ENCODE measurements at regions not wholly inside any gene's neighbourhood (a gene's known extent, or its start where the extent isn't known, plus 50 kb on each side); places are given as distances from the start of the nearest gene placed in this dataset.

GRCh38 chr5:155278532-155278931, 265.0 kb downstream of the KIF4B start:
- no peak for FAIRE-seq
- no peak for DNase-seq (ENCODE audit: low spot score in 2 of 2)

DNA sequence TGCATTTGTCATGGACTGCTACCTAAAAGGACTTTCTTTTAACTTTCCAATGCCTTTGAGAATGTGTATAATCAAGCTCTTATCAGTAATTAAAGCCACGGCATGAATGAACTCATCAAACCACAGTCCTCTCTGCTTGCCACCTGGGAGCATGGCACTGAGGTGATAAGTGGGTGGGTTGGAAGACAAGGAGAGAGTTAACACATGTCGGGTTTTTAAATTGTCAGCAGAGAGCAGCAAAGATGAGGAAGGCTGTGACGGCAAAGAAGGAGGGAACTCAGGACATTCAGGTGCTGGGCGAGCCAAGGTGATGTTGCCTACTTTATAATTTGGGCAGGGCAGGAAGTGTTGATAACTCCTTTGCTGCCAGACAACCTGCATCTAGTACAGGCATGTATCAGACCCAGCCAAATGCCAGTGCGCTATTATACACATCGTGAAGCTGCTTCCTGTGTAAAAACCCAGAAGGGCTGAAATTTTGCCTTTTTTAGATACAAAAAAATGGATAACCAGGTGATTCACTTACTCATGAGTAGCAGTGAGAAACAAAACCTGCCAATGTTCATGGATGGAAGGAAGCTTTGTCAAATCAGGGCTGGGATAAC, 269.1 kb downstream of the KIF4B start:
- no peak for DNase-seq (ENCODE audit: low spot score in 2 of 2)
- FAIRE-seq: no peak

DNA sequence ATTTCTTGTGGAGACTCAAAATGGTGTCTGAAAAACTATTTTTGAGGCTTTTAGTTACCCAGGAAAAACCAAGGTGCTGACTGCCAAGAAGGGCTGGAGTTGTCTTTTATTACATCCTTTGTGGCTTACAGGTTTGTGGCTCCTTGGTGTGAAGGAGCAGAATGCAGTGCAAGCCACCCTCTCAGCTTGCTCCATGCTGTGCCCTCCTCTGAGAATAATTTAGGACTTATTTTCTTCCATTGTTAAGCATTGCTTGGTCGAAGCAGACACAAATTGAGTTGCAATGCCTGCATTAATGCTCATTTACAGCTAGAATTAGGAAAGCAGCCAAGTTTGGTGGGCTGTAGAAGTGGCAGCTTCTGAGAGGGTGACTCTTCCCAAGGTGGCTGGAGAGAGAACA, 272.2 kb downstream of the KIF4B start:
- FAIRE-seq (no peak), DNase-seq (ENCODE audit: low spot score in 2 of 2) (no peak)

DNA sequence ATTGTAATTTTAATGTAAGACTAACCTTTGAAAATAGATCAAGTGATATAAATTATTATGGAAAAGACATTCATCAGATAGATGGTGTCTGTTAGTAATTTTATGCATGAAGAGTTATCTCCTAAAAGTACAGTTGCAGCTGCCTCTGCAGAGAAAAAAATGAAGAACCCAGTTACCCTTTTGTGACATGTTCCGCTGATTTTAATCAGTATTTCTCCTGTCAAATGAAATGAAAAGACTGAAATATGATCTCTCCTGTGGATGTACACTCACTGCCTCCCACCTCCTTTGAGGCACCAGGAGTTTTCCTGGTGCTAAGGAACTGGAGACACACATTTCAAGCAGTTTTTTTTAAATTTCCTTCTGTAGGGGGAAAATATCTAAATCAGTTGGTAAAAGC, 277.4 kb downstream of the KIF4B start:
- FAIRE-seq (no peak), DNase-seq (ENCODE audit: low spot score in 2 of 2) (no peak)

DNA sequence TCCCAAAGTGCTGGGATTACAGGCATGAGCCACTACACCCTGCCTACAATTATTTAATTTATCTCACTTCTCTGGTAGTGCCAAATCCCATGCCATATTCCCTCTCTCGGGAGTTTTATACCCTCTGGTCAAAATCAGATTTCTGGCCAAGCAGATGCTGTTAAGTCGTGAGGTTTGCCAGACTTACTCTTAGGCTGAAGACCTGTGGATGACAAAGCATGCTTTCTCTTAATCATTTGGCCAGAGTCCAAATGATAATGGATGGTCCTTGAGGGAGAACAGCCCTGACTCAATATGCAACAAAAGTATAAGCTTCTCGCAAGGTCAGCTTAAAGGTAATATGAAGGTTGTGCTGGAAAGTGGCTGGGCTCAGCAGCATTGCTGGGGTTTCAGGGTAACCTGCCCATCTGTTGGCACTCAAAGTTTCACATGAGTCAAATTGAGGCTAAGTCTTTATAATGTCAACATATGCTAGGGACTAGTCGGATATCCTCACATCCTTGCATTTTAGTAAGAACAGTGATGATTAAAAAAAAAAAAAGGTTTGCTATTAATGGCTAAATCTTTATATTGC, 280.1 kb downstream of the KIF4B start:
- DNase-seq (ENCODE audit: low spot score in 2 of 2): no peak
- no peak for FAIRE-seq

DNA sequence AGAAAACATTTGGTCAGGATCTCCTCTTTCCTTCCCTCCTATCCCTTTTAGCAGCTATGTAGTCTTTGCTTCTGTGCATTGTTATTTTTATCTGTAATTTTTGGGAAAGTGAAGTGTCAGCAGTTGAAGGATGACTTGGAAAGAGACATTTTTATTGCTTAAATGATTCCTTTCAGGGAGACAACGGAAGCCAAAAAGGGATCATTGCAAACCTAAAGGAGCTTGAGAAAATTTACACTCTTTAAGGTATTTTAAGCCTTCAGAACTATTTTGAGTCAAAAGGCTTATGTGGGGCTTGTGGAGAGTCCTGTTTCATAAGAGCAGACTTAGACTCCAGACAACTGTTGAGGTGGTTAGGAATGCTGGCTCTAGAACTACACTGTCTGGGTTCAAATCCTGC, 281.6 kb downstream of the KIF4B start:
- no peak for FAIRE-seq
- DNase-seq (ENCODE audit: low spot score in 2 of 2): peak in 1 of 2 donors; percentile 22

- FAIRE-seq (no peak), DNase-seq (ENCODE audit: low spot score in 2 of 2) (no peak)
Observed at GRCh38 chr5:155299386-155300005, 285.9 kb downstream of the KIF4B start.

DNA sequence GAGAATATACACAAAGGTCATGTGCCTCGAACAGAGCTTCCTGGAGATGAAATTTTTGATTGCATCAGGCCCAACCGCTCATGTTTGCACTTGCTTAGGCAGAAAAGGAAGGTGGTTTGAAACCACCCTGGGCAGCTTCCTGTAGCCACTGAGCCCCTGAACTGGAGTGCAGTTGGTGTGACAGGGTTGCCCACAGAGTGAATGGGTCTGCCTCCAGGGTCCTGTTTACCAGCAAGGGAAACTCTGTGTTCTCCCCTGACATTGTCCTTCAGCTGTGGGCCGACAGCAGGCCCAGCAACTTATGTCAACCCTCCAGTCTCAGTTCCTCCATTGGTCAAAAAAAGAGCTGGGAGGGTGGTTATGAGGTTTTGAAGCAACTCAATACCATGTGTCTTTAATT, 289.6 kb downstream of the KIF4B start:
- FAIRE-seq (no peak), DNase-seq (ENCODE audit: low spot score in 2 of 2) (no peak)

DNA sequence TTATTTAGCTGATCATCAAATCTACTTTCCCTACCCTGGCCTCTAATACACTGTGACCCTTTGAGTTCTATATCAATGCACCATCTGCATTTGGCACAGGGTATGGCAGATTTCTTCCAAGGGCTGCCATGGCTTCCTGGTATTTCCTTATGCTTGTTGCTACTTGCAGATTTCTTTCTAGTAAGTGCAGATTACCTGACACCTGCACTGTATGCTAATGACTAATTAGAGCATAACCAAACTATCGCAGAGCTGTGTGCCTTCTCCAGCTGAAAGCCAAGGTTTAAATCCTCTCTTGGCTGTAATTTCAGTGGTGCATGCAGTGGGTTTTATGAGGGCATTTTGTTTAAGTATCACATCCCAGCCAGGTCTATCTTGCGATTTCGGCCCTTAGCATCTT, 293.7 kb downstream of the KIF4B start:
- DNase-seq (ENCODE audit: low spot score in 2 of 2) (no peak), FAIRE-seq (no peak)

GRCh38 chr5:155308289-155308688, 294.7 kb downstream of the KIF4B start:
- FAIRE-seq (no peak), DNase-seq (ENCODE audit: low spot score in 2 of 2) (no peak)

GRCh38 chr5:155309021-155309746, 295.6 kb downstream of the KIF4B start:
- DNase-seq (ENCODE audit: low spot score in 2 of 2) (no peak), FAIRE-seq (no peak)

- no peak for DNase-seq (ENCODE audit: low spot score in 2 of 2)
- FAIRE-seq: no peak
Observed at GRCh38 chr5:155311721-155312120, 298.2 kb downstream of the KIF4B start.

DNA sequence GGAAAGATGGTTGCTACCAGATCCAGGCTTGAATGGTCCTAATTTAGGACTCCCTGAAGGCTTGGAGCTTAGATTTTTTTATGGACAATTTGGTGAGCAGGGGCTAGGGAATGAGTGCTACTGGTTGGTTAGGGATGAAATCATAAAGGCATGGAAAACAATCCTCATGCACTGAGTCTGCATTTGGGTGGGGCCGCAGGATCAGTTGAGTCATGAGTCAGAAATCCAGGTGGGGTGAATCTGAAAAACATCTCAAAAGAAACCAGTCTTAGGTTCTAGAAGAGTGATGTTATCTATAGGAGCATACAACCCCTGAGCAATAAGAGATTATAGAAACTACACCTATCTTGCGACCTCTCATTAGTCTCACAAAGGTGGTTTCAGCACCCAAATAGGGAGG, 300.0 kb downstream of the KIF4B start:
- DNase-seq (ENCODE audit: low spot score in 2 of 2): no peak
- no peak for FAIRE-seq

- no peak for DNase-seq (ENCODE audit: low spot score in 2 of 2)
Observed at GRCh38 chr5:155316070-155316714, 302.6 kb downstream of the KIF4B start.

GRCh38 chr5:155332618-155333017, 319.1 kb downstream of the KIF4B start:
- FAIRE-seq (no peak), DNase-seq (ENCODE audit: low spot score in 2 of 2) (no peak)

More at GRCh38 chr5:155316070-155316714, 302.6 kb downstream of the KIF4B start:
- FAIRE-seq: no peak

DNA sequence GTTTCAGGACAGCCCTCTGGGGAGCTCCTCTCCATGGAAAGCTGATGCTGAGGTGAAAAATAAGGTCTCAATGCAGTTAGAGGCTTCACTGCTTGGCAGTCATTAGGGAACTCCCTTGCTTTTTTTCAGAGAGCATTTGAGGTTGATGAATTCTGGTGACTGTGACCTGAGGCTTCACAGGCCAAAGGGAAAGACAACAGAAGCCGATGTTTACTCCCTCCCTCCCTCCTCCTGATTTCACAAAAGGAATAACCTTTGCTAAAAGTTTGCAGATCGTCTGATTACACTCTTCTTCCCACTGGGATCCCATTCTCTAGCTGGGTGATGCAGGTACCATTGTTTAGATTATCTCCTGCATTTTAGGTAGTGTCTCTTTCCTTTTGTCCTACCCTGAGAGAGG, 329.4 kb downstream of the KIF4B start:
- DNase-seq (ENCODE audit: low spot score in 2 of 2): no peak
- FAIRE-seq: no peak

- no peak for DNase-seq (ENCODE audit: low spot score in 2 of 2)
Observed at GRCh38 chr5:155343468-155343867, 329.9 kb downstream of the KIF4B start.

DNA sequence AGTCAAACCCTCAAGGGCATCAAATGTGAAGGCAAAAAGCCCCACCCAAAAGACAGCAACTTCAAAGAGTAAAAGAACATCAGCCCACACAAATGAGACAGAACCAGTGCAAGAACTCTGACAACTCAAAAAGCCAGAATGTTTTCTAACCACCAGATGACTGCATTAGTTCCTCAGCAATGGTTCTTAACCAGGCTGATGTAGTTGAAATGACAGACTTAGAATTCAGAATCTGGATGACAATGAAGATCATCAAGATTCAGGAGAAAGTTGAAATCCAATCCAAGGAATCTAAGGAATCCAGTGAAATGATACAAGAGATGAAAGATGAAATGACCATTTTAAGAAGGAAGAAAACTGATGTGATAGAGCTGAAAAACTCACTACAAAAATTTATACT, 339.7 kb downstream of the KIF4B start:
- FAIRE-seq: no peak
- DNase-seq (ENCODE audit: low spot score in 2 of 2): no peak

More at GRCh38 chr5:155343468-155343867, 329.9 kb downstream of the KIF4B start:
- no peak for FAIRE-seq

GRCh38 chr5:155366096-155366495, 352.5 kb downstream of the KIF4B start:
- no peak for DNase-seq (ENCODE audit: low spot score in 2 of 2)
- no peak for FAIRE-seq

DNA sequence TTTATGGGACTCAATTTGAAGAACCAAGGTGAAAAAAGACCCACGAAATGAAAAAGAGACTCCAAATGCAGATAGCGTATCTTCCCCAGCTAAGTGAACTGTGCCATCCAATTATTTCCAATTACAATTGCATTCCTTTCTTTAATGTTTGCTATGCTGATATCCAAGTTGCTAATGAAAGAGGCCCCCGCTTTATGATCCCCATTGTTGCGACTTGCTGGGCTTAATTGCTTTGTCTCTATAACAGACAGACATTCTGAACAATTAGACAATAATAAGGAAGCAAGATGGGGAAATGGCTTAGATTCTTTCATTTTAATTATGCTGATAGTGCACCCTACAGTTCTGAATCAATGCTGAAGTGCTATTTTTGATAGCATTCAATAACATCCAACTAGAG, 354.3 kb downstream of the KIF4B start:
- FAIRE-seq (no peak), DNase-seq (ENCODE audit: low spot score in 2 of 2) (no peak)

DNA sequence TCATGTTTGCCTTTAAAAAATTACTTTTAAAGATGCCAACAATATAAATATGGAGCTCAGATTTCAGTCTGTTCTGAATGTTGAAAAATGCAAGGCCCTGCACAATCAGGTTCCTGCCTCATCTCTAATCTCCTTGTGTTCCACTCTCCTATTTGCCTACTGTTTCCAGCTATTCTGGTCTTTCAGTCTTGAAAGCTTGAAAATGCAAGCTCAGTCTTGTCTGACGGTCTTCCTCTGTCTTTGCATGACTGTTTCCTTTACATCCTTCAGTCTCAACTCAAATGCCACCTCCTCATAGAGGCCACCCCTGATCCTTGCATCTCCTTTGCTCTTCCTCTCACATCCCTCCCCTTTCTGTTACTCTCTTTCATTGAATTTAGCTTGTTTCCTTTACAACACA, 354.9 kb downstream of the KIF4B start:
- FAIRE-seq (no peak), DNase-seq (ENCODE audit: low spot score in 2 of 2) (no peak)
